IPS-15b (cell line): ENCODE measurements at regions not wholly inside any gene's neighbourhood (a gene's known extent, or its start where the extent isn't known, plus 50 kb on each side); places are given as distances from the start of the nearest gene placed in this dataset.

Source experiments
- H3K27me3 ChIP-seq: one replicate; pipeline ENCODE4 v1.6.1; 2013; ENCODE audit warnings: low read length; ENCODE audit not compliant: control insufficient read depth, insufficient read depth
- H3K36me3 ChIP-seq: one replicate; pipeline ENCODE4 v1.6.1; 2013; ENCODE audit warnings: low read length; ENCODE audit not compliant: control insufficient read depth, insufficient read depth
- H3K4me1 ChIP-seq: one replicate; pipeline ENCODE4 v1.6.1; 2013; ENCODE audit warnings: mild to moderate bottlenecking, low read length; ENCODE audit not compliant: control insufficient read depth, insufficient read depth
- H3K4me3 ChIP-seq: one replicate; pipeline ENCODE4 v1.5.1; 2013; ENCODE audit warnings: low read depth, low read length
- H3K9ac ChIP-seq: one replicate; pipeline ENCODE4 v1.6.1; 2013; ENCODE audit warnings: low read depth, mild to moderate bottlenecking, low read length
- H3K9me3 ChIP-seq: one replicate; pipeline ENCODE4 v1.6.1; 2013; ENCODE audit warnings: mild to moderate bottlenecking, low read length; ENCODE audit not compliant: control insufficient read depth, insufficient read depth

DNA sequence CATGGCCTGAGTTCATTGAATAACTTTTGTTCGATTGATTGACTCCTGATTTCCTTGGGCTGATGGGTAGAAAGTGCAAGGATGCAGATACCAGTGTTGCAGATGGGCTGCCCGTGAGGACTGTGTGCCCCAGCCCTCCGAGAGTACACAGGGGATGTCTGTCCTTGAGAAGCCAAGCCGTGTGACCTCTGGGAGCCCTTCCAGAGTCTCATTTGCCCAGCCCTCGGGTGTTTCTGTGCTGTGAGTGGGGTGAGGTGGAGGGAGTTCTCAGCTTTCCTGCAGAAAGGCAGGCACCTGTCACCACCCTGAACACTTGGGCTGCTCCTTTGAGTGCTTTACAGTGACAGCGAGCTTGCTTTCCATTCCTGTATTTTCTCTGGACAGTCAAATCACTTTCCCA is 96.4 kb upstream of the CACNA1E start:
- Histone ChIP-seq H3K9me3 (no peaks in the 10 kb centered on the region), H3K4me1 (no peaks in the 10 kb centered on the region), H3K9ac (no peak overlapping the region), H3K4me3 (no peak overlapping the region), H3K36me3 (no peaks in the 10 kb centered on the region), H3K27me3 (no peaks in the 10 kb centered on the region)

DNA sequence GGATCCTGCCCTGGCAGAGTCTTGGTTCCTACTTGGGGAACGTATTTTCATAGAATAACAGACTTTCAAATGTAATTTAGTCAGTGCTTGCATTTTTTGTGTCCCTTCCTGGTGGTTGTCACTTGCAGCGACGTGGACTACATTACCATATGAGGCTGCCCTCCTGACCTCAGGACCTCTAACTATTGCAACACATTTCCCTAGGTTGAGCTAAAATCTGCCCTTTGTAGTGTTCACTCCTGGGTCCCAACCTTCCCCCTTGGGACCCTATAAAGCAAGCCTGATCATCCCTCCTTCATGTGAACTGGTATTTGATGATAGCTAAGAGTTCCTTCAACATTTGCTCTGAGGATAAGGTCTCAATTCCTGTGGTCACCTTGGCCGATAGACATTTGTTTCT is 95.6 kb upstream of the CACNA1E start:
- Histone ChIP-seq H3K4me3 (no peak overlapping the region), H3K9me3 (no peaks in the 10 kb centered on the region), H3K27me3 (no peaks in the 10 kb centered on the region), H3K9ac (no peak overlapping the region), H3K4me1 (no peaks in the 10 kb centered on the region), H3K36me3 (no peaks in the 10 kb centered on the region)

DNA sequence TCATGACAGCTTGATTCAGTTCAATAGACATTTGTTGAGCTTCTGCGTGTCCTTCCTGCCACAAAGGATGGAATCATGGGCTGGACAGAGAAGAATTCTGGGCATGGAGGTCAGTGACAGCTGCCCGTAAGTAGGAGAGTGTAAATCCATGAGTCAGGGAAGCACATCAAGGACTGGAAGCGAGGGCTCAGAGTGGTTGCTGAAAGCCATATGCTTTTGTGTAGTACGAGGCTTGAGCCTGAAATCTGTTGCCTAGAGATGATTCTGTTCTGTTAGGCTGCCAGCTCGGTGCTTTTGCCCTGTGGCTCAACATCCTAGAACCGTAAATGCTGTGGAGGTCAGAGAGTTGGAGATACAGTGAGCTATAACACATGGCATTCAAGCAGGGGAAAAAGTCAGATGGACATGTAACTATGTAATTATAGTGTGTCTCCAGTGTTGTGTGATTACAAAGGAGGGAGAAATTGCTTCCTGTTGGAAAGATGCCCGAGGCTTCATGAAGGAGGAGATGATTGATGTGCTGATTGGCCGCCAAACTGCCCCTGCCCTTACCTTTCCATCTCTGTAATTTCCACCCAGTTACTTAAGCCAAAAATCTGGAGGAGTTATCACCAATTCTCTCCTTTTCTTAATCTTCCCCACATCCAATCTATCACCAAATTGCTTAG is 92.8 kb upstream of the CACNA1E start:
- Histone ChIP-seq H3K27me3 (no peaks in the 10 kb centered on the region), H3K9ac (no peak overlapping the region), H3K4me1 (no peaks in the 10 kb centered on the region)

DNA sequence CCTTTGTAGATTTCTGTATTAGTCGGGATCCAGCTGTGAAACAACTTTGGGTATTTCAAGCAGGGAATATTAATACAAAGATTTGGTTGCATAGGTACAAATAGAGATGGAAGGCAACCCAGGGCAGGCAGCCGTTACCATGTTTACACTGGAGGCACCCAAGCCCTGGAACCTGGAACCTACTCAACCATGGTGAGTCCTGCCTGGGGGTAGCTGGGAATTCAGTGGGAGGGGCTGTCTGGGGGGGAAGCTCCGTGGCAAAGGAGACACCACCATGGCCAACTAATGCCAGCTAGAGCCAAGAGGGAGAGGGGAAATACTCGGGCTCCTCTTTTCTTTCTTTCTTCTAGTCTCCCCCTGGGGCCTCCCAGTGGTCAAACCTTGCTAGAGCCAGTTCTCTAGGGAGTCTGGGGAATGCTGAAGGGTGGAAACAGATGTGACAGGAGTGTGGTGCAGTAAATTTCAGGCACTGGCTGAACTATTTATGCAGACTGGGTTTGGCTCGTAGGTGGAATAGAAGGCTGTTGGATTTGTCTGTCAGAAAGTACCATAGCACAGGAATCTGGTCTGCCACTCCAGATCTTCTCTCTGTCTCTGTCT is 91.9 kb upstream of the CACNA1E start:
- Histone ChIP-seq H3K4me1 (no peaks in the 10 kb centered on the region), H3K9me3 (no peaks in the 10 kb centered on the region), H3K4me3 (no peak overlapping the region), H3K36me3 (no peaks in the 10 kb centered on the region), H3K9ac (no peak overlapping the region), H3K27me3 (no peaks in the 10 kb centered on the region)

More for the DNA sequence above, 92.8 kb upstream of the CACNA1E start:
- Histone ChIP-seq H3K9me3 (no peaks in the 10 kb centered on the region), H3K36me3 (no peaks in the 10 kb centered on the region), H3K4me3 (no peak overlapping the region)

DNA sequence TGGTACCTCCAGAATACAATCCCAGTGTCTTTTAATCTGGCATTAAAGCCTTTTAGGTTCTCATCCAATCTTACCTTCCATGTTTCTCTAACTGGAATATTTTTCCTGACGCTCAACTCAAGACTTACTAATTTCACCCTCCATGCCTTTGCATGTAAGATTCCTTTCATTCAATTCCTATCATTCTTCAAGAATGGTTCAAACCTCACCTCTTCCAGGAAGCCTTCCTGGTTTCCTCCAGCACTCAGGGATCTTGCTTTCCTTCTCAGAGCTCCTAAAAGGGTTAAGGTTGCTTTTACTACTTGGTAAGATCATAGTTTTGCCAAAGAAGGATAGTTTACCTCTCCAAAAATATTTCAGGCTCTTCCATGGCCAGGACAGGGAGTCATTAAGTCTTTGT is 91.2 kb upstream of the CACNA1E start:
- Histone ChIP-seq H3K4me3 (no peak overlapping the region), H3K4me1 (no peaks in the 10 kb centered on the region), H3K9ac (no peak overlapping the region), H3K36me3 (no peaks in the 10 kb centered on the region), H3K27me3 (no peaks in the 10 kb centered on the region), H3K9me3 (no peaks in the 10 kb centered on the region)

DNA sequence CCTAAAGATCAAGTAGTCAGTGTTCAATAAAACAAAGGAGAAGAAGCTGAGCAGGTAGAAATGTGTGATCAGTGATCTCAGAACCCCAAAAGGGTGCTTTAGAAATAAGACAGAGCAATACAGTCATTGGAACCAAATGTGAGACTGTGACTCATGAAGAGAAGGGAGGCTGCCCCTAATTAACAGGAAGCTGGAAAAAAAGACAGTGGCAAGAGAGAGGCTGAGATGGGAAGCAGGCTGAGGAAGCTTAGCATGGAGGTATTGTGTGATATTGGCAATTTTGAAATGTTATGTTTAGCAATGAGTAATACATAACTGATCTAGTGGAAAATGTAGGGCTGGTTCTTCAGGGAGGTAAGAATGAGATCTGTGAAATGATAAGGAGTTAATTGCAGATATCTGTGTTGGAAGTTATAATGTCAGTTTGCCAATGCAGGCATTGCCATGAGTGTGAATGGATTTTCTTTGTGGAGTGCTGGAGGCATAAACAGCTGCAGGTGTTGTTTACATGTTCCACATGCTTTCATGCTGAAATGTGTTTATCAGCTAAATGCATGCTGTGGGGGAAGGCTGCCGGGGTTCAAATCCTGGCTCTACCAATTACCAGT is 90.6 kb upstream of the CACNA1E start:
- H3K27me3 ChIP-seq: no peaks in the 10 kb centered on the region
- no peaks in the 10 kb centered on the region for H3K4me1 ChIP-seq
- H3K9me3 ChIP-seq: no peaks in the 10 kb centered on the region
- H3K36me3 ChIP-seq: no peaks in the 10 kb centered on the region
- H3K4me3 ChIP-seq: no peak overlapping the region
- H3K9ac ChIP-seq: no peak overlapping the region

DNA sequence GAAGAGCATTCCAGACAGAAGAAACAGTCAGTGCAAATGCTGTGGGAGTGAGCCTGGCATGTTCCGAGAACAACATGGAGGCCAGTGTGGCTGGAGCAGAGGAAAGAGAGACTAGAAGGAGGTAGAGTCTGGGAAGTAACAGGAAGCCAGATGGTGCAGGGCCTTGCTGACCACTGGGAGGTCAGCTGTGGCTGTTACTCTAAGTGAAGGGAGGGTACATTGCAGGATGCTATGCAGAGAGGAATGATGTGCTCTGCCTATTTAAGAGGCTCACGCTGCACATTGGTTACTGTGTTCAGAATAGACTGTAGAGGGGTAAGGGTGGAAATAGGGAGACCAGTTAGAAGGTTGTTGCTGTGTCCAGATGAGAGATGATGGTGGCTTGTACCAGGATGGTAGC is 88.6 kb upstream of the CACNA1E start:
- no peaks in the 10 kb centered on the region for H3K9me3 ChIP-seq
- no peak overlapping the region for H3K4me3 ChIP-seq
- H3K9ac ChIP-seq: no peak overlapping the region
- no peaks in the 10 kb centered on the region for H3K36me3 ChIP-seq
- no peaks in the 10 kb centered on the region for H3K4me1 ChIP-seq
- no peaks in the 10 kb centered on the region for H3K27me3 ChIP-seq

DNA sequence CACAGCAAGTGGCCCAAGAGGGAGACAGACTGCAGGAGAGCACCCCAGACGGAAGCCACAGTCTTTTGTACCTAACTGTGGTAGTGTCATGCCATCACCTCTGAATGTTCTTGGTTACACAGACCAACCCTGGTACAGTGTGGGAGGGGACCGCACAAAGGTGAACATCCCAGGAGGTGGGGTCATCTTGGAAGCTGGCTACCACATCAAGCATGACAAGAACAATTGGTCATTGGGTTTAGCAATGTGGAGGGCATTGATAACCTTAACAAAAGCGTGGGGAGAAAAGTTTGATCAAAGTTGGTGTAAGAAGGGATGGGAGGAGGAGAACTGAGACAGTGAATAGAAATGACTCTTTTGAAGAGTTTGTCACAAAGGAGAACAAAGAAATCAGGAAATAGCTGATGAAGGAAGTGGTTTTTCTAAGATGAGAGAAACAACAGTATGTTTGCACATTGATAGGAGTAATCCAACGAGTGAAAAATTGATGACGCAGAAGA is 87.1 kb upstream of the CACNA1E start:
- no peak overlapping the region for H3K9ac ChIP-seq
- no peaks in the 10 kb centered on the region for H3K27me3 ChIP-seq
- no peaks in the 10 kb centered on the region for H3K36me3 ChIP-seq
- H3K4me3 ChIP-seq: no peak overlapping the region
- no peaks in the 10 kb centered on the region for H3K9me3 ChIP-seq
- no peaks in the 10 kb centered on the region for H3K4me1 ChIP-seq

DNA sequence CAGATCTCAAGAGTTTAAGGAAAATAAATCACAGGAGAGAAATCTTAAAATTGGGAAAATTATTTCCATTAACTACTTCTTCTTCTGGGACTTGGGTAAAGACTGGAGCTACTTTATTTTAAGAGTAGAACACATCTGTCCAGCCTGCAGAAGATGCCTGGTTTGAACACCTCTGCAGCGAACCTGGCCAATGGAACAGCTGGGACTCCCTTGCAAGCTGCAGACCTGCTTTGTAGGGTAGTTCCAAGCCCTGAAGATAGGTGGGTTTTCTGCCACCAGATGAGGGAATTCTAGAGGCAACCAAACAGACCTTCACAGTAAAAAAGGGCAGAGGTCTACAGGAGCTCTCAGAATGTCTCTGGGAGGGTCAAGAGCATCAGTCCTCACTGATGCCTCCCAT is 86.5 kb upstream of the CACNA1E start:
- no peaks in the 10 kb centered on the region for H3K27me3 ChIP-seq

DNA sequence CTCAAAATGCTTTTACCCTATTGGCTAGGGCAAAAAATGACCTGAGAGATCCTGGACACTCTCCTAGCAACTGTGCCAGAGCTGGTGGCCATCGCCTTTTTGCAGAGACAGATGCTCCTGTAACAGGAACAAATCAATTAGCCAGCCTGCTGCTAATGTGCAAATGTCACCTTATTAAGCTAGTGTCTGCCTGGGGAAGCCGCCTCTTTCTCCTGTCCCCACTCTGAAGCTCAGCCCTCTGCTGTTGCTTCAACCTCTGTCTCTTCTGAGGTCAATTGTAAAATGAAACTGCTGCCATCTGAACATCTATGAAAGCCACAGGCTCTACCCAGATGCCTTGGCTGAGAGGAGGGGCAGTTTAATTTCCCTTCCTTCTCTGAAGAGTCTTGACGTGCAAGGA is 85.5 kb upstream of the CACNA1E start:
- H3K9me3 ChIP-seq: no peaks in the 10 kb centered on the region

More for the DNA sequence above, 86.5 kb upstream of the CACNA1E start:
- Histone ChIP-seq H3K9me3 (no peaks in the 10 kb centered on the region), H3K4me1 (no peaks in the 10 kb centered on the region), H3K9ac (no peak overlapping the region), H3K4me3 (no peak overlapping the region), H3K36me3 (no peaks in the 10 kb centered on the region)

DNA sequence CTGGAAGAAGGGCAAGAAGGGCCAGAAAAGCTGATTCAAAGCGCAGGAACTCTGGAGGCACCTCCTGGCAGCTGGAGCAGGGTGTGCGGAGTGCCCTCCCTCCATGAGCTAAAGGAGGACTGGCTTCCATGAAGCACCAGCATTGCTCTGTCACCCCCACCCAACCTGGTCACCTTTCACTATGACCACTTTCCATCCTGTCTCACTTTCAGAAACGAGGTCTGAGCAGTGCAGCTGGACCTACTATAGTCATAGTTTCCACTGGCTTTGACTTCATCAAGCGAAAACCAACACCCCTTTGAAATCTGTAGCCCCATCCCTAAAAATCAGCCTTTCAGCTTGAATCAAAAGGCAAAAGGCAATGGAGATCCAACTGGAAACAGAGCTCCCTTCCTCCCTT is 84.8 kb upstream of the CACNA1E start:
- no peaks in the 10 kb centered on the region for H3K9me3 ChIP-seq
- H3K36me3 ChIP-seq: no peaks in the 10 kb centered on the region
- no peak overlapping the region for H3K4me3 ChIP-seq
- no peaks in the 10 kb centered on the region for H3K27me3 ChIP-seq
- H3K4me1 ChIP-seq: no peaks in the 10 kb centered on the region
- H3K9ac ChIP-seq: no peak overlapping the region

More for the DNA sequence above, 85.5 kb upstream of the CACNA1E start:
- Histone ChIP-seq H3K4me3 (no peak overlapping the region), H3K9ac (no peak overlapping the region), H3K36me3 (no peaks in the 10 kb centered on the region), H3K27me3 (no peaks in the 10 kb centered on the region), H3K4me1 (no peaks in the 10 kb centered on the region)

DNA sequence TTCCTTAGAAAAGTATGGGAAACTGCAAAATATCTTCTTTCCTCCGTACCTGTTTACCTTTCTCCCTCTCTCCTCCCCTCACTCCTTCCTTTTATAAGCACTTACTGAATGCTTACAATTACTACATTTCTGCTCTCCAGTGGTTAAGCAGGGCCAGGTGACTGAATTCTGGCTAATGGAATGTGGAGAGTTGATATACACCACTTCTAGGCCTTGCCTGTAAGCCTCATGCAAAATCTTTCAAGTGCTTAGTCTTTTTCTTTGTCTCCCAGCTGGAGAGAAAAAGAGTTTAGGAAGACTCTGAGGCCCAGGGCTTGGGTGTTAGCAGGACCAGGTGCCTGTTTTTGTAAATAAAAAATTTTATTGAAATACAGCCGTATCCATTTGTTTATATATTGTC is 77.7 kb upstream of the CACNA1E start:
- Histone ChIP-seq H3K36me3 (no peaks in the 10 kb centered on the region), H3K9ac (no peak overlapping the region), H3K4me3 (no peak overlapping the region), H3K27me3 (no peaks in the 10 kb centered on the region), H3K4me1 (peaks cover 2% of the 10 kb centered on the region), H3K9me3 (no peaks in the 10 kb centered on the region)
